Tibial nerve (tissue), 4 donors: ENCODE measurements at regions not wholly inside any gene's neighbourhood (a gene's known extent, or its start where the extent isn't known, plus 50 kb on each side); places are given as distances from the start of the nearest gene placed in this dataset.

Experiments used
- DNase-seq, 2 donors: peaks; one replicate each; pipeline ENCODE4 v3.0.0-alpha.2; 2019; ENCODE audit warnings: low spot score in 2 of 2
- H3K27ac ChIP-seq, 4 donors: fragments of 200-600 bp; sonication (generic) in 3 of 4; one replicate each; pipeline ENCODE4 v1.5.1; 2017 to 2019; ENCODE audit warnings: mild to moderate bottlenecking in 1 of 4
- H3K27me3 ChIP-seq, 2 donors: fragments of 200-600 bp; sonication (generic) in 1 of 2; one replicate each; pipeline versions ENCODE4 v1.5.1 to v1.6.0; 2017 to 2019
- H3K36me3 ChIP-seq, 3 donors: fragments of 200-600 bp; sonication (generic); one replicate each; pipeline ENCODE4 v1.5.1; 2018 to 2019
- H3K4me1 ChIP-seq, 4 donors: fragments of 200-600 bp; sonication (generic) in 3 of 4; one replicate each; pipeline ENCODE4 v1.5.1; 2017 to 2019
- H3K4me3 ChIP-seq, 4 donors: fragments of 200-600 bp; sonication (generic) in 3 of 4; one replicate each; pipeline ENCODE4 v1.5.1; 2017 to 2019; ENCODE audit warnings: mild to moderate bottlenecking in 1 of 4, moderate library complexity in 1 of 4
- H3K9me3 ChIP-seq, 4 donors: fragments of 200-600 bp; sonication (generic) in 3 of 4; one replicate each; pipeline ENCODE4 v1.5.1; 2017 to 2019
- EP300 ChIP-seq, 2 donors: sonication (generic); formaldehyde crosslinking; IDR thresholded peaks; one replicate each; pipeline ENCODE4 v1.6.1; 2017; ENCODE audit warnings: antibody characterized with exemption in 2 of 2, mild to moderate bottlenecking in 1 of 2
- POLR2A ChIP-seq, 2 donors: fragments of 450-650 bp; IDR thresholded peaks; one replicate each; pipeline ENCODE4 v1.6.1; 2017; ENCODE audit warnings: antibody characterized with exemption in 2 of 2, mild to moderate bottlenecking in 2 of 2, moderate library complexity in 2 of 2
- WGBS, 2 donors: methylation state at CpG; one replicate each; pipeline ENCODE4 v1.1.5; 2018; 5-methylcytosine and 5-hydroxymethylcytosine counted together
- TF ChIP-seq, protein P1 (sequence below), 5 experiments: fragments of 200-600 bp in 3 of 5; fragments of 450-650 bp in 2 of 5; sonication (generic) in 3 of 5; IDR thresholded peaks; one replicate each; pipeline ENCODE4 v1.5.1; 2016 to 2019; ENCODE audit warnings: antibody characterized with exemption in 5 of 5, mild to moderate bottlenecking in 3 of 5, moderate library complexity in 2 of 5

GRCh38 chr4:67355806-67356205 lies 189.5 kb downstream of the CENPC start:
- H3K27me3 ChIP-seq = no peaks in the 10 kb centered on the region
- H3K27ac ChIP-seq = no peak overlapping the region
- no peak overlapping the region for H3K4me3 ChIP-seq
- H3K4me1 ChIP-seq = no peaks in the 10 kb centered on the region
- peaks cover 0 to 2% (median 0%) of the 10 kb centered on the region in 4 donors for H3K9me3 ChIP-seq
- TF ChIP-seq EP300 (IDR thresholded peaks at IDR 0.05) = no peak
- TF ChIP-seq, protein P1, sequence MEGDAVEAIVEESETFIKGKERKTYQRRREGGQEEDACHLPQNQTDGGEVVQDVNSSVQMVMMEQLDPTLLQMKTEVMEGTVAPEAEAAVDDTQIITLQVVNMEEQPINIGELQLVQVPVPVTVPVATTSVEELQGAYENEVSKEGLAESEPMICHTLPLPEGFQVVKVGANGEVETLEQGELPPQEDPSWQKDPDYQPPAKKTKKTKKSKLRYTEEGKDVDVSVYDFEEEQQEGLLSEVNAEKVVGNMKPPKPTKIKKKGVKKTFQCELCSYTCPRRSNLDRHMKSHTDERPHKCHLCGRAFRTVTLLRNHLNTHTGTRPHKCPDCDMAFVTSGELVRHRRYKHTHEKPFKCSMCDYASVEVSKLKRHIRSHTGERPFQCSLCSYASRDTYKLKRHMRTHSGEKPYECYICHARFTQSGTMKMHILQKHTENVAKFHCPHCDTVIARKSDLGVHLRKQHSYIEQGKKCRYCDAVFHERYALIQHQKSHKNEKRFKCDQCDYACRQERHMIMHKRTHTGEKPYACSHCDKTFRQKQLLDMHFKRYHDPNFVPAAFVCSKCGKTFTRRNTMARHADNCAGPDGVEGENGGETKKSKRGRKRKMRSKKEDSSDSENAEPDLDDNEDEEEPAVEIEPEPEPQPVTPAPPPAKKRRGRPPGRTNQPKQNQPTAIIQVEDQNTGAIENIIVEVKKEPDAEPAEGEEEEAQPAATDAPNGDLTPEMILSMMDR (IDR thresholded peaks at IDR 0.05) = no peak
- TF ChIP-seq POLR2A (IDR thresholded peaks at IDR 0.05) = no peak
- no peaks in the 10 kb centered on the region for H3K36me3 ChIP-seq
- no peak for DNase-seq

- Histone ChIP-seq H3K27ac (no peak overlapping the region), H3K36me3 (no peaks in the 10 kb centered on the region), H3K9me3 (no peaks in the 10 kb centered on the region), H3K4me1 (no peaks in the 10 kb centered on the region), H3K4me3 (no peak overlapping the region), H3K27me3 (no peaks in the 10 kb centered on the region)
- TF ChIP-seq EP300 (IDR thresholded peaks at IDR 0.05) (no peak), POLR2A (IDR thresholded peaks at IDR 0.05) (no peak)
- TF ChIP-seq, protein P1 (IDR thresholded peaks at IDR 0.05) = no peak
- DNase-seq = no peak
These were observed 198.6 kb downstream of the CENPC start for GRCh38 chr4:67346654-67347053.

DNA sequence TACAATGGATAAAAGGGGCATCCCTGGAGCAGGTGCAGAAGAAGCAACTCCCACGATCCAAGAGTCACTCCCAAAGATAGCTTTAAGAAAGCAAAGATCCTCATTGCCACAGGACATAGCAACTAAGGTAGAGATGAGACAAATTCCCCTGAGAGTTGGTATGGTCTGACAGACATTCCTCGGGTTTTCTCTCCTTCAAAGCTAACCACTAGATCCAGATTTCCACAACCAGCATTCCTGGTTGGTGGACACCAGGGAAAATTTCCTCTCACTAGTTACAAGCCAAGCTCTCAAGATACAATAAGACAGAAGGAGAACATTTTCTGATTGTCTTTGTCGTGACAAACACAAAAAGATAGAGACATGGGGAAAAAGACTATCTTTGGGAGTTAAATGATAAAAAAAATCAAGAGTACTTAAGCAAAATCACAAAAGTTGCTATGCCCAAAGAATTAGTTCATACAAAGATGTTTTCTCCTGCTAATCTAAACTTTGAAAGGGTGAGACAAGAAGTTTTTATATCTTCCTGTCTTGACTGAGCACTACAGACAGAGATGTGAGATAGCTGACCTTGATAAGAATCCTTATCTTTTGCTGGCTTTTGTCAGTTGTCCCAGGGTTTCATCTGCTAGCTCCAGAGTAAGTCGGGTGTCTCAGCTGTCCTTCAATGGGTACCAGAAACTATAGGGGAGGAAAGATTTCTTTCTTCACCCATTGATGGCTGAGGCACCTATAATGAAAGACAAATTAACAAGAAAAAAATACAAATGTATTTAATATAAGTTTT lies 200.5 kb downstream of the CENPC start:
- TF ChIP-seq, protein P1 (IDR thresholded peaks at IDR 0.05) = no peak
- TF ChIP-seq POLR2A (IDR thresholded peaks at IDR 0.05) (no peak), EP300 (IDR thresholded peaks at IDR 0.05) (no peak)
- no peaks in the 10 kb centered on the region for H3K27me3 ChIP-seq
- DNase-seq = no peak
- H3K4me1 ChIP-seq = no peaks in the 10 kb centered on the region
- WGBS, 2 donors = 60 to 68% methylated on average over 4 of the region's 4 CpGs
- H3K4me3 ChIP-seq = no peak overlapping the region
- H3K27ac ChIP-seq = no peak overlapping the region
- no peaks in the 10 kb centered on the region for H3K9me3 ChIP-seq
- H3K36me3 ChIP-seq = no peaks in the 10 kb centered on the region

DNA sequence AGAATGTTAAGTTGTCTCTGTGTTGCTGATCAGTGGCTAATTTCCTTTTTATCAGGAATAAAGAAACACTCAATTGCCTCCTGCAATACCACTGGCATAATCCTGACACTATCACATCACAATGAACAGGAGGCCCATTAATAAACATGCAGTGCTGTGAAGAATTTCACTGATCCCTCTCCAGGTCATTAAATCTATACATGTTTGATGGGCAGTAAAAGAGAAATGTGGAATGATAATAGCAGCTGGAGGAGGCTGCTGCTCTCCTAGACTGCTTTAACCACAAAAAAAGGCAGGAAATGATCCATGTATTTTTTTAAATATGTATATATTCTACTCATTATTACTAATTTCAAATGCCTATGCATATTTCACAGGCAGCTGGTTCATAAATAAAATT lies 202.1 kb downstream of the CENPC start:
- H3K36me3 ChIP-seq = no peaks in the 10 kb centered on the region
- no peak overlapping the region for H3K4me3 ChIP-seq
- TF ChIP-seq, protein P1 (IDR thresholded peaks at IDR 0.05) = no peak
- TF ChIP-seq EP300 (IDR thresholded peaks at IDR 0.05) (no peak), POLR2A (IDR thresholded peaks at IDR 0.05) (no peak)
- H3K27me3 ChIP-seq = no peaks in the 10 kb centered on the region
- DNase-seq = no peak
- no peaks in the 10 kb centered on the region for H3K9me3 ChIP-seq
- no peaks in the 10 kb centered on the region for H3K4me1 ChIP-seq
- no peak overlapping the region for H3K27ac ChIP-seq

DNA sequence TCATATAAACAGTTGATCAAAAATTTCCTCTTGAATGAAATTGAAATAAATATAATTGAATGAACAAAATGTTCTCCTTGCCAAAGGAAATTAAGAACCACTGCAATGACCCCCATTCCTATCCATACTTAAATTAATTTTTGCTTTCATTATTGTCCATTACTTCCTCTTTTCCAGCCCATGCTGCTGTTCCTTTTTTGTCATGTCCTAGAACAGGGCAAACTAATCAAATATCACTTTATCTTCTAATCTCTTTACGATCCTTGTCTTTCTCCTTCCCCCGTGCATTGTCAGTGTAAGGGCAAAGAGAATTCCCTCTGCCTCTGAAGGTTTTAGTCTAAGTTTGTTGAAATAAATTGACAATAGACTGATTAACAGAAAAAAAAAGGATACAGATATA lies 203.0 kb downstream of the CENPC start:
- WGBS, 2 donors = 62 to 66% methylated on average over 2 of the region's 2 CpGs
- H3K4me3 ChIP-seq = no peak overlapping the region
- H3K4me1 ChIP-seq = no peaks in the 10 kb centered on the region
- no peak overlapping the region for H3K27ac ChIP-seq
- H3K9me3 ChIP-seq = no peaks in the 10 kb centered on the region
- DNase-seq = no peak
- H3K27me3 ChIP-seq = no peaks in the 10 kb centered on the region
- TF ChIP-seq EP300 (IDR thresholded peaks at IDR 0.05) (no peak), POLR2A (IDR thresholded peaks at IDR 0.05) (no peak)
- TF ChIP-seq, protein P1 (IDR thresholded peaks at IDR 0.05) = no peak
- H3K36me3 ChIP-seq = no peaks in the 10 kb centered on the region
